Activated CD8-positive, alpha-beta memory T cell treated with anti-CD3 and anti-CD28 coated beads, Interleukin-2, amount 10 ng/mL, durations not matched to agents 7 days and 5 days (primary cell): ENCODE measurements at regions not wholly inside any gene's neighbourhood (a gene's known extent, or its start where the extent isn't known, plus 50 kb on each side); places are given as distances from the start of the nearest gene placed in this dataset.

Experiments
- ATAC-seq: fragments of 150-1000 bp; cut with Tn5 transposase; one replicate; pipeline ENCODE4 v1.10.0; 2021; ENCODE audit warnings: moderate library complexity
- CTCF ChIA-PET: fragments of 350-600 bp; sonication (Branson Sonifier 250); formaldehyde crosslinking; loops from one replicate; lab custom pipeline; 2021; ENCODE audit warnings: antibody characterized with exemption; lab: Charles Lee
- DNase-seq: peaks from one replicate; pipeline ENCODE4 v3.0.0-alpha.2; 2020
- H3K27ac Mint-ChIP-seq: one replicate; pipeline ENCODE4 v1.8.0; 2021; ENCODE audit warnings: mild to moderate bottlenecking, mixed read lengths
- H3K27me3 Mint-ChIP-seq: one replicate; pipeline ENCODE4 v1.8.0; 2021; ENCODE audit warnings: mixed read lengths
- H3K36me3 Mint-ChIP-seq: one replicate; pipeline ENCODE4 v1.8.0; 2021; ENCODE audit warnings: mild to moderate bottlenecking, mixed read lengths
- H3K4me1 Mint-ChIP-seq: one replicate; pipeline ENCODE4 v1.8.0; 2021; ENCODE audit warnings: mixed read lengths
- H3K4me3 Mint-ChIP-seq: one replicate; pipeline ENCODE4 v1.8.0; 2021; ENCODE audit warnings: mild to moderate bottlenecking, moderate library complexity, mixed read lengths
- H3K9me3 Mint-ChIP-seq: one replicate; pipeline ENCODE4 v1.8.0; 2022; ENCODE audit warnings: low read depth, mixed read lengths

GRCh38 chr7:42456756-42457276, 219.8 kb upstream of the GLI3 start:
- ATAC-seq (no peak), DNase-seq (no peak)
- H3K4me1 Mint-ChIP-seq = peaks cover 8% of the 10 kb centered on the region
- no peaks in the 10 kb centered on the region for H3K27me3 Mint-ChIP-seq
- H3K4me3 Mint-ChIP-seq = no peak overlapping the region
- CTCF ChIA-PET = no interaction called here
- no peaks in the 10 kb centered on the region for H3K9me3 Mint-ChIP-seq
- no peaks in the 10 kb centered on the region for H3K36me3 Mint-ChIP-seq
- no peak overlapping the region for H3K27ac Mint-ChIP-seq

- H3K36me3 Mint-ChIP-seq = no peaks in the 10 kb centered on the region
- no peaks in the 10 kb centered on the region for H3K9me3 Mint-ChIP-seq
- H3K27ac Mint-ChIP-seq = no peak overlapping the region
- no peak for DNase-seq
- no peaks in the 10 kb centered on the region for H3K27me3 Mint-ChIP-seq
- CTCF ChIA-PET = no interaction called here
- no peak for ATAC-seq
- peaks cover 8% of the 10 kb centered on the region for H3K4me1 Mint-ChIP-seq
- no peak overlapping the region for H3K4me3 Mint-ChIP-seq
These were observed 219.3 kb upstream of the GLI3 start for GRCh38 chr7:42456267-42456666.

- DNase-seq (no peak), ATAC-seq (no peak)
- H3K4me1 Mint-ChIP-seq = peaks cover 8% of the 10 kb centered on the region
- H3K36me3 Mint-ChIP-seq = no peaks in the 10 kb centered on the region
- H3K9me3 Mint-ChIP-seq = no peaks in the 10 kb centered on the region
- no peak overlapping the region for H3K4me3 Mint-ChIP-seq
- H3K27me3 Mint-ChIP-seq = no peaks in the 10 kb centered on the region
- no peak overlapping the region for H3K27ac Mint-ChIP-seq
- CTCF ChIA-PET = no interaction called here
These were observed 216.9 kb upstream of the GLI3 start for GRCh38 chr7:42453931-42454361.

GRCh38 chr7:42452356-42452755, 215.3 kb upstream of the GLI3 start:
- Mint-ChIP-seq H3K9me3 (no peaks in the 10 kb centered on the region), H3K27me3 (no peaks in the 10 kb centered on the region), H3K36me3 (no peaks in the 10 kb centered on the region), H3K4me1 (peaks cover 8% of the 10 kb centered on the region), H3K27ac (no peak overlapping the region), H3K4me3 (no peak overlapping the region)
- ATAC-seq = no peak
- no peak for DNase-seq
- CTCF ChIA-PET = no interaction called here

GRCh38 chr7:42449431-42449830, 212.4 kb upstream of the GLI3 start:
- Mint-ChIP-seq H3K27me3 (no peaks in the 10 kb centered on the region), H3K36me3 (no peaks in the 10 kb centered on the region), H3K27ac (no peak overlapping the region), H3K9me3 (peaks cover 5% of the 10 kb centered on the region), H3K4me1 (peaks cover 8% of the 10 kb centered on the region), H3K4me3 (no peak overlapping the region)
- ATAC-seq (no peak), DNase-seq (no peak)
- CTCF ChIA-PET = no interaction called here

GRCh38 chr7:42448901-42449300, 211.9 kb upstream of the GLI3 start:
- H3K27me3 Mint-ChIP-seq = no peaks in the 10 kb centered on the region

GRCh38 chr7:42445691-42446090, 208.7 kb upstream of the GLI3 start:
- Mint-ChIP-seq H3K4me3 (no peak overlapping the region), H3K9me3 (peaks cover 5% of the 10 kb centered on the region), H3K4me1 (no peaks in the 10 kb centered on the region), H3K36me3 (no peaks in the 10 kb centered on the region), H3K27me3 (no peaks in the 10 kb centered on the region), H3K27ac (no peak overlapping the region)
- DNase-seq (no peak), ATAC-seq (no peak)
- CTCF ChIA-PET = no interaction called here

More at GRCh38 chr7:42448901-42449300, 211.9 kb upstream of the GLI3 start:
- Mint-ChIP-seq H3K9me3 (peaks cover 5% of the 10 kb centered on the region), H3K27ac (no peak overlapping the region), H3K36me3 (no peaks in the 10 kb centered on the region), H3K4me3 (no peak overlapping the region), H3K4me1 (peaks cover 8% of the 10 kb centered on the region)
- CTCF ChIA-PET = no interaction called here
- ATAC-seq (no peak), DNase-seq (no peak)

- no peak for DNase-seq
- ATAC-seq = no peak
- Mint-ChIP-seq H3K4me1 (no peaks in the 10 kb centered on the region), H3K27me3 (no peaks in the 10 kb centered on the region), H3K4me3 (no peak overlapping the region), H3K9me3 (peaks cover 7% of the 10 kb centered on the region), H3K36me3 (no peaks in the 10 kb centered on the region), H3K27ac (no peak overlapping the region)
- CTCF ChIA-PET = no interaction called here
These were observed 203.9 kb upstream of the GLI3 start for GRCh38 chr7:42440951-42441350.

GRCh38 chr7:42432644-42433043, 195.6 kb upstream of the GLI3 start:
- CTCF ChIA-PET = no interaction called here
- Mint-ChIP-seq H3K36me3 (no peaks in the 10 kb centered on the region), H3K9me3 (peaks cover 3% of the 10 kb centered on the region), H3K27me3 (no peaks in the 10 kb centered on the region), H3K4me3 (no peak overlapping the region), H3K27ac (no peak overlapping the region), H3K4me1 (no peaks in the 10 kb centered on the region)
- DNase-seq (no peak), ATAC-seq (no peak)

GRCh38 chr7:42431873-42432272, 194.9 kb upstream of the GLI3 start:
- no peak for DNase-seq
- Mint-ChIP-seq H3K27me3 (no peaks in the 10 kb centered on the region), H3K27ac (no peak overlapping the region), H3K4me1 (no peaks in the 10 kb centered on the region), H3K4me3 (no peak overlapping the region), H3K9me3 (peaks cover 3% of the 10 kb centered on the region), H3K36me3 (no peaks in the 10 kb centered on the region)
- CTCF ChIA-PET = no interaction called here
- no peak for ATAC-seq

- DNase-seq (no peak), ATAC-seq (no peak)
- no peaks in the 10 kb centered on the region for H3K9me3 Mint-ChIP-seq
- CTCF ChIA-PET = no interaction called here
- H3K27me3 Mint-ChIP-seq = no peaks in the 10 kb centered on the region
- no peaks in the 10 kb centered on the region for H3K4me1 Mint-ChIP-seq
- H3K36me3 Mint-ChIP-seq = no peaks in the 10 kb centered on the region
- no peak overlapping the region for H3K4me3 Mint-ChIP-seq
- H3K27ac Mint-ChIP-seq = no peak overlapping the region
These were observed 192.3 kb upstream of the GLI3 start for GRCh38 chr7:42429339-42429738.

GRCh38 chr7:42426163-42426562, 189.2 kb upstream of the GLI3 start:
- Mint-ChIP-seq H3K27ac (no peak overlapping the region), H3K27me3 (no peaks in the 10 kb centered on the region), H3K9me3 (no peaks in the 10 kb centered on the region), H3K4me1 (no peaks in the 10 kb centered on the region), H3K36me3 (no peaks in the 10 kb centered on the region), H3K4me3 (no peak overlapping the region)
- no peak for ATAC-seq
- DNase-seq = no peak
- CTCF ChIA-PET = no interaction called here

- CTCF ChIA-PET = no interaction called here
- peaks cover 3% of the 10 kb centered on the region for H3K9me3 Mint-ChIP-seq
- no peaks in the 10 kb centered on the region for H3K36me3 Mint-ChIP-seq
- DNase-seq (no peak), ATAC-seq (no peak)
- no peak overlapping the region for H3K27ac Mint-ChIP-seq
- no peaks in the 10 kb centered on the region for H3K27me3 Mint-ChIP-seq
- no peak overlapping the region for H3K4me3 Mint-ChIP-seq
- H3K4me1 Mint-ChIP-seq = no peaks in the 10 kb centered on the region
These were observed 178.0 kb upstream of the GLI3 start for GRCh38 chr7:42414941-42415505.

- CTCF ChIA-PET = no interaction called here
- Mint-ChIP-seq H3K9me3 (peaks cover 3% of the 10 kb centered on the region), H3K27me3 (no peaks in the 10 kb centered on the region), H3K36me3 (no peaks in the 10 kb centered on the region), H3K4me1 (no peaks in the 10 kb centered on the region), H3K27ac (no peak overlapping the region), H3K4me3 (no peak overlapping the region)
- ATAC-seq (no peak), DNase-seq (no peak)
These were observed 177.0 kb upstream of the GLI3 start for GRCh38 chr7:42414028-42414427.
